GM18502 (cell line): ENCODE measurements at regions not wholly inside any gene's neighbourhood (a gene's known extent, or its start where the extent isn't known, plus 50 kb on each side); places are given as distances from the start of the nearest gene placed in this dataset.

Experiments
- ATAC-seq: cut with Tn5 transposase; IDR thresholded peaks from one replicate; pipeline ENCODE4 v1.9.1; 2021; ENCODE audit warnings: mild to moderate bottlenecking; ENCODE audit not compliant: unreplicated experiment, poor library complexity

GRCh38 chr12:24201258-24201970 lies 251.9 kb upstream of the SOX5 start:
- ATAC-seq, result peak; percentile 52

GRCh38 chr12:24200010-24200409 lies 250.5 kb upstream of the SOX5 start:
- ATAC-seq, result peak; percentile 41

GRCh38 chr12:24198936-24199671 lies 249.6 kb upstream of the SOX5 start:
- ATAC-seq, result no peak

- no peak for ATAC-seq
These were observed 248.6 kb upstream of the SOX5 start for GRCh38 chr12:24198070-24198469.

GRCh38 chr12:24197532-24197931 lies 248.1 kb upstream of the SOX5 start:
- no peak for ATAC-seq

GRCh38 chr12:24195063-24195462 lies 245.6 kb upstream of the SOX5 start:
- no peak for ATAC-seq

- ATAC-seq, result no peak
These were observed 241.6 kb upstream of the SOX5 start for GRCh38 chr12:24191117-24191516.

GRCh38 chr12:24185782-24186181 lies 236.3 kb upstream of the SOX5 start:
- ATAC-seq, result no peak

GRCh38 chr12:24177889-24178288 lies 228.4 kb upstream of the SOX5 start:
- ATAC-seq, result peak; percentile 91

- ATAC-seq, result no peak
These were observed 226.5 kb upstream of the SOX5 start for GRCh38 chr12:24175929-24176328.

GRCh38 chr12:24175284-24175683 lies 225.8 kb upstream of the SOX5 start:
- ATAC-seq, result no peak

- no peak for ATAC-seq
These were observed 223.6 kb upstream of the SOX5 start for GRCh38 chr12:24173067-24173466.

- no peak for ATAC-seq
These were observed 223.2 kb upstream of the SOX5 start for GRCh38 chr12:24172773-24173066.

- peak; percentile 91 for ATAC-seq
These were observed 222.7 kb upstream of the SOX5 start for GRCh38 chr12:24172031-24172772.

- no peak for ATAC-seq
These were observed 205.6 kb upstream of the SOX5 start for GRCh38 chr12:24155042-24155441.

- ATAC-seq, result no peak
These were observed 203.6 kb upstream of the SOX5 start for GRCh38 chr12:24153079-24153478.

GRCh38 chr12:24152270-24152669 lies 202.8 kb upstream of the SOX5 start:
- no peak for ATAC-seq

- no peak for ATAC-seq
These were observed 194.5 kb upstream of the SOX5 start for GRCh38 chr12:24143928-24144327.

- ATAC-seq, result no peak
These were observed 189.6 kb upstream of the SOX5 start for GRCh38 chr12:24139035-24139434.

- no peak for ATAC-seq
These were observed 188.6 kb upstream of the SOX5 start for GRCh38 chr12:24138041-24138440.

GRCh38 chr12:24135158-24135850 lies 185.8 kb upstream of the SOX5 start:
- ATAC-seq, result no peak
